ENCODE measurements at regions not wholly inside any gene's neighbourhood (a gene's known extent, or its start where the extent isn't known, plus 50 kb on each side); places are given as distances from the start of the nearest gene placed in this dataset.

DNA sequence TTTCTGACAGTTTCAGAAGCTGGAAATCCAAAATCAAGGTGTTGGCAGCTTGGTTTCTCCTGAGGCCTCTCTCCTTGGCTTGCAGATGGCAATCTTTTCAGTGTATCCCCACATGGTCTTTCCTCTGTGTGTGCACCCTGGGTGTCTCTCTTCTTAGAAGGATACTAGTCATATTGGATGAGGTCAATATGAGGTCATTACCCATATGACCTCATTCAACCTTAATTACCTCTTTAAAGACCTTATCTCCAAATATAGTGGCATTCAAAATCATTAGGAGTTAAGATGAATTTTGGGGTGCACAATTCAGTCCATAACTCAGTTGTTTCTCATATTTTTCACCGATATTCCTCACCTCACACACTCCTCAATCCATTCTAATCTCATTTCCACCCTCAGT lies 92.4 kb upstream of the TGM3 start:
- no peaks in the 10 kb centered on the region for H3K4me1 ChIP-seq (ENCODE audit: control insufficient read depth, insufficient read depth, low read length)
- no peaks in the 10 kb centered on the region for H3K9me3 ChIP-seq (ENCODE audit: control insufficient read depth, low read length)
- H3K27ac ChIP-seq (ENCODE audit: insufficient read depth, low read depth, low read length, poor library complexity, severe bottlenecking) = no peak overlapping the region
- 89 to 92% methylated on average over 1 of the region's 1 CpG for WGBS, 2 experiments
- H3K4me3 ChIP-seq (ENCODE audit: insufficient read depth, low read depth, low read length) = no peak overlapping the region
- peaks cover 11% of the 10 kb centered on the region for H3K27me3 ChIP-seq (ENCODE audit: control insufficient read depth, insufficient read depth, low read length, poor library complexity, severe bottlenecking)
- no peaks in the 10 kb centered on the region for H3K36me3 ChIP-seq (ENCODE audit: control insufficient read depth, insufficient read depth, low read length)

DNA sequence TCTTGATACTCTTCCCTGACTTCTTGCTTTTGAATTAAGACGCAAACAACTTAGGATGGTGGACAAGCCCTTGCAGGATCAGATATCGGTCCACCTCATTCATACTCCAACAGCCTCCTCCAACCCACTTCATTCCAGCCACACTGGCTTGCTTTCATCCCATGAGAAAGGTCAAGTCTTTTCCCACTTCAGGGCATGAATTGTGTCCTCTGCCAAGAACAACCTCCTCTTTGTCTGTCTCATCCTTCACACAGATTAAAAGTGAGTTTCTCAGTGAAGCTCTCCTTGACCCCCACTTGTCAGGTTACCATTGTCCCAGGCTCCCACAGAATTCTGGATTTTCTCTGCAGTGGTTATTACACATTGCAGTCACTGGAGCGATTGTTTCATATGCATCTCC lies 91.8 kb upstream of the TGM3 start:
- Histone ChIP-seq H3K4me3 (ENCODE audit: insufficient read depth, low read depth, low read length) (no peak overlapping the region), H3K9me3 (ENCODE audit: control insufficient read depth, low read length) (no peaks in the 10 kb centered on the region), H3K4me1 (ENCODE audit: control insufficient read depth, insufficient read depth, low read length) (no peaks in the 10 kb centered on the region), H3K36me3 (ENCODE audit: control insufficient read depth, insufficient read depth, low read length) (no peaks in the 10 kb centered on the region), H3K27me3 (ENCODE audit: control insufficient read depth, insufficient read depth, low read length, poor library complexity, severe bottlenecking) (peaks cover 11% of the 10 kb centered on the region), H3K27ac (ENCODE audit: insufficient read depth, low read depth, low read length, poor library complexity, severe bottlenecking) (no peak overlapping the region)
- 92% methylated on average over 3 of the region's 3 CpGs for WGBS, 2 experiments

DNA sequence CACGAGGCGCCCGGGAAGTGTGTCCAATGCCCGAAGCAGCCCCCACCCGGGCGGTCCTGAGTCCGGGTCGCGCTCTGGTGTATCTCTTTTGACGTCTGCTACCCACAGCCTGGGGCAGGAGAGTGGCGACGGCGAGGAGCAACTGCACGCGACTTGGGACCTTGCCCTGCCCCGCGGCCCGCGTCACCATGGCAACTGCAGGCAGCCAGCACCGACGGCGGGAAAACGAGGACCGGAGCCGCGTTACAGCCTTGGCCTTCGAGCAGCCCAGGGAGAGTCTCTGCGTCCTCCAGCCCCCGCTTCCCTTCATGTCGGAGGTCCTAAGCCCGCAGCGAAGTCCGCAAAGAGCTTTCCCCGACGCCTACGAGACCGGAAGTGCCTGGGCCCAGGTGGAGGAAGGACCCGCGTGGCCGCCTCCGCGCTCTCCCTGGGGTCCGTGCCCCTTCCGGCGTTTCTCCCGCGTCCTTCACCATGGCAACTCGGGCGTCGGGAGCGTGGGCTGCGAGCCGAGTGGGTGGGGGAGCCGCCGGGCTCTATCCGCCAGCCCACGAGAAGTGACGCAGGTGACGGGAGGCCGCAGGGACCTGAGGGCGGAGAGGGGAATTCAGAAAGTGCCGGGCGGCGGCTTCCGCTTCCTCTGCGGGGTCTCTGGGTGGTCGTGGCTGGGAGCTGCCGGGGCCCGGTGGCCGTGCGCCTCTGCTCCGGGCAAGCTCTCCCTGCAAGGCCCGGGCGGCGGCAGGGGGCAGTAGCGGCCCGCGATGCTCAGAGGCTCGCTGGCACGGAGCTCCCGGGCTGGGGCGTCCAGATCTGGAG lies 88.6 kb upstream of the TGM3 start:
- 1 to 2% methylated on average over 82 of the region's 82 CpGs for WGBS, 2 experiments
- H3K27ac ChIP-seq (ENCODE audit: insufficient read depth, low read depth, low read length, poor library complexity, severe bottlenecking) = no peak overlapping the region
- H3K9me3 ChIP-seq (ENCODE audit: control insufficient read depth, low read length) = no peaks in the 10 kb centered on the region
- no peaks in the 10 kb centered on the region for H3K36me3 ChIP-seq (ENCODE audit: control insufficient read depth, insufficient read depth, low read length)
- peak overlapping the region; percentile 57 for H3K4me3 ChIP-seq (ENCODE audit: insufficient read depth, low read depth, low read length)
- peaks cover 11% of the 10 kb centered on the region for H3K27me3 ChIP-seq (ENCODE audit: control insufficient read depth, insufficient read depth, low read length, poor library complexity, severe bottlenecking)
- H3K4me1 ChIP-seq (ENCODE audit: control insufficient read depth, insufficient read depth, low read length) = peaks cover 8% of the 10 kb centered on the region

DNA sequence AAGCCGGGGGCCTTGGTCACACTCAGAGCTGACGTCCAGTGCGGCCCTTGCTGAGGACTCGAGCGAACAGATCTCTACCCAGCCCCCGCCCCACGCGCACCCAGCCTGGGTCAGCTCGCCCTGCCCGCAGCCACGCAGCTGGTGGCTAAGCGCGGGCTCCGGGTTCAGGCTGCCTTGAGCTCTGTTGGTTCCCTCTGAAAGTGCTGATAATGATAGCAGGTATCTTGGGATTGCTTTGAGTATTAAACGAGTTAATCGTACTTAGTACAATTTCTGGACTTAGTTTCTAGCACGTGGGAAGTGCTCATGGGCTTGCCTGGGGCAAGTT lies 88.1 kb upstream of the TGM3 start:
- no peaks in the 10 kb centered on the region for H3K36me3 ChIP-seq (ENCODE audit: control insufficient read depth, insufficient read depth, low read length)
- no peak overlapping the region for H3K27ac ChIP-seq (ENCODE audit: insufficient read depth, low read depth, low read length, poor library complexity, severe bottlenecking)
- no peaks in the 10 kb centered on the region for H3K9me3 ChIP-seq (ENCODE audit: control insufficient read depth, low read length)
- H3K4me1 ChIP-seq (ENCODE audit: control insufficient read depth, insufficient read depth, low read length) = peaks cover 8% of the 10 kb centered on the region
- WGBS, 2 experiments = 10 to 12% methylated on average over 17 of the region's 17 CpGs
- H3K27me3 ChIP-seq (ENCODE audit: control insufficient read depth, insufficient read depth, low read length, poor library complexity, severe bottlenecking) = peaks cover 11% of the 10 kb centered on the region
- H3K4me3 ChIP-seq (ENCODE audit: insufficient read depth, low read depth, low read length) = peak overlapping the region; percentile 57

DNA sequence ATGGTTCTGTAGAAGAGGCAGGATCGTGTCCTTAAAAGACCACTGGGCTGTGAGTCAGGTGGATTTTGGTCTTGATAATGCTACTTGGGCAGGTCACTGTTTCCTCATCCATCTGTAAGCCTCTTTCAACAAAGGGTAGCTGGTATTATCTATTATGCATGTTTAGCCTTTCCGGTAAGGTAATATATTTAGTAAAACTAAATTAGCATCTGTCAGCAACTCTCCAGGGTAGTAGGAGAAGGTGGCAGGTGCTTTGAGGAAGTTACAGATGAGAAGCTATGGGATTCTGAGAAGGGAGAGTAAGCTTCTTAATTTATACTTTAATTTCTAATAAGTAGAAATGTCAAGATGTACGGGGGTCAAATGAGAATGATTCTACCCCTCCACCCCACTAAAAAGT lies 86.9 kb upstream of the TGM3 start:
- H3K4me1 ChIP-seq (ENCODE audit: control insufficient read depth, insufficient read depth, low read length) = peaks cover 8% of the 10 kb centered on the region
- no peaks in the 10 kb centered on the region for H3K36me3 ChIP-seq (ENCODE audit: control insufficient read depth, insufficient read depth, low read length)
- no peaks in the 10 kb centered on the region for H3K9me3 ChIP-seq (ENCODE audit: control insufficient read depth, low read length)
- H3K4me3 ChIP-seq (ENCODE audit: insufficient read depth, low read depth, low read length) = no peak overlapping the region
- peaks cover 11% of the 10 kb centered on the region for H3K27me3 ChIP-seq (ENCODE audit: control insufficient read depth, insufficient read depth, low read length, poor library complexity, severe bottlenecking)
- H3K27ac ChIP-seq (ENCODE audit: insufficient read depth, low read depth, low read length, poor library complexity, severe bottlenecking) = no peak overlapping the region
- 86 to 100% methylated on average over 1 of the region's 3 CpGs for WGBS, 2 experiments

DNA sequence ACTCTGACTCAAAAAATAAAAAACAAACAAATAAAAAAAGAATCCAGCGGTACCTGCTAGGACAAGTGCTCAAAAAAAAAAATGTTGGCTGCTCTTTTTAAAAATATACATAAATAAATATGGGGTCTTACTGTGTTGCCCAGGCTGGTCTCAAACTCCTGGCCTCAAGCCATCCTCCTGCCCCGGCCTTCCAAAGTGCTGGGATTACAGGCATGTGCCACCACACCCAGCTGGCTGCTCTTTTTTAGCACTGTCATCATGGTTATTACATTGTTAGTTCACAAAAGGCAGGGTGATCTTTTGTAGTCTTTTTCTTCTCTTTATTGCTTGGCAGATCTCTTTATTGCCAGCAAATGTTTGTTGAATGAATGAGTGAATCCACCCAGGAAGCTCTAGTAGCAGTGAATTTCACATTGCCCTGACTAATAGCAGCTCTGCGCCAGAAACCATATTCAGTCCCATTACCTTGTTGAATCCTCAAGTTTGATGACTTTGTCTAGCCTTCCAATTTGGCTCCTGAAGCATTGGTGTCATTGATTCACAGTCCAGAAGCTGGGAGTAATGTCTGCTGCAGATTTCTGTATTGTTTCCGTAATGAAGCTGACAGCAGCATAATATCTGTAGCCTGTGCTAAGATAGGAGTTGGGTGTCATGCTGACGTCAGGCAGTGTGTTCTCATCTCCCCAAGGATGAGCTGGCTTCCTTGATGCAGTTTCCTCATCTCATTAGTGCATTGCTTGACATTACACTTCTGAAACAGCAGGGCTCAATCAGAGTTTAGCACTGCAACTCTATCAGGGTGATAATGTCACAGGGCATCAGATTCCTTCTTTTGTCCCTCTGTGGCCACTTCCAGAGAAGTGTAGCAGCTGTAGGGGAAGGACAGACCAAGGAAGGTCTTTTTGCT lies 84.9 kb upstream of the TGM3 start:
- H3K27ac ChIP-seq (ENCODE audit: insufficient read depth, low read depth, low read length, poor library complexity, severe bottlenecking) = no peak overlapping the region

DNA sequence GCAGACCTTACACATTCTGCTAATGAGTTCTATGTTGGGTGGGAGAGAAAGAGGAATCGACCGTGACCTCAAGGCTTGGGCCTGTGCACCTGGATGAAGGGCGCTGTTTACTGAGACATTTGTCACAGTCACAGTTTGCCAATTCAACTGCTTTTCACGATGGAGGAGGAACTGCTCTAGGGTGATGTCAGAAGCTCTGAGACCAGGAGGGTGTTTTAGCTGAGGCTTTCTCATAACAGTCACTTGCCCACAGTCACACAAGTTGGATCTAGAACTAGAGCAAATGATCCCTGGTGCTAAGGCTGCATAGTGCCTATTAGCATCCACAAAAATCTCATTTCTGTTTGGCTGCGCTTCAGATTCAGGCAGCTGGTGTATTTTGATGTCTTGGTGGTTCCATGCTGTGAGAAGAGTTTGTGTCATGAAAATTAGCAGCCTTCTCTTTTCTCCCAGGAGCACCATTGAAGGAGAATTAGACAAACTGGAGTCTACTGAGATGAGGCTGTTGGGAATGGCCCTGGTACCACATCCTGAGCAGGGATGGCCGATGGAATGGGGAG lies 83.3 kb upstream of the TGM3 start:
- no peaks in the 10 kb centered on the region for H3K27me3 ChIP-seq (ENCODE audit: control insufficient read depth, insufficient read depth, low read length, poor library complexity, severe bottlenecking)
- H3K4me3 ChIP-seq (ENCODE audit: insufficient read depth, low read depth, low read length) = no peak overlapping the region
- H3K36me3 ChIP-seq (ENCODE audit: control insufficient read depth, insufficient read depth, low read length) = no peaks in the 10 kb centered on the region
- no peak overlapping the region for H3K27ac ChIP-seq (ENCODE audit: insufficient read depth, low read depth, low read length, poor library complexity, severe bottlenecking)
- H3K4me1 ChIP-seq (ENCODE audit: control insufficient read depth, insufficient read depth, low read length) = peaks cover 8% of the 10 kb centered on the region
- 92 to 94% methylated on average over 6 of the region's 6 CpGs for WGBS, 2 experiments
- H3K9me3 ChIP-seq (ENCODE audit: control insufficient read depth, low read length) = no peaks in the 10 kb centered on the region

More for the DNA sequence above, 84.9 kb upstream of the TGM3 start:
- H3K36me3 ChIP-seq (ENCODE audit: control insufficient read depth, insufficient read depth, low read length) = no peaks in the 10 kb centered on the region
- 91 to 93% methylated on average over 5 of the region's 5 CpGs for WGBS, 2 experiments
- no peaks in the 10 kb centered on the region for H3K9me3 ChIP-seq (ENCODE audit: control insufficient read depth, low read length)
- H3K4me1 ChIP-seq (ENCODE audit: control insufficient read depth, insufficient read depth, low read length) = peaks cover 8% of the 10 kb centered on the region
- peaks cover 11% of the 10 kb centered on the region for H3K27me3 ChIP-seq (ENCODE audit: control insufficient read depth, insufficient read depth, low read length, poor library complexity, severe bottlenecking)
- no peak overlapping the region for H3K4me3 ChIP-seq (ENCODE audit: insufficient read depth, low read depth, low read length)

DNA sequence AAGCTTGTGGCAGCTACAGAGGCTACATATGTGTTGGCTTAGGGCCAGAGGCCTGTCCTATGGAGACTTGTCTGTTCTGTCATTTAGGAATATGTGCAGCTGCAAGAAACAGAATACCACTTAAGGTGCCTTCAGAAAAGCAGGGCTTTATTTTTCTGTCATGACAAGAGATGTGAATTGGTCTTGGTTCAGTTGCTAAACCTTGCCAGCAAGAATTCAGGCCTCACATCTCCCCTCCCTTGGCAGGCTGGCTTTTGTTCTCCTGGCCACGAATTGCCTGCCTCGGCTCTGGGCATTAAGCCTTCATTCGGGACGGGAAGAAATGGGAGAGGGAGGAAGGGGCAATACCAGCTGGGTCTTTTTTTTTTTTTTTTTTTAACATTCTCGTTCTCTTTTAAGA lies 82.4 kb upstream of the TGM3 start:
- no peaks in the 10 kb centered on the region for H3K27me3 ChIP-seq (ENCODE audit: control insufficient read depth, insufficient read depth, low read length, poor library complexity, severe bottlenecking)
- H3K4me3 ChIP-seq (ENCODE audit: insufficient read depth, low read depth, low read length) = no peak overlapping the region
- WGBS, 2 experiments = 57% methylated on average over 4 of the region's 5 CpGs; no CpG with 5 or more reads in 1 of the 2 experiments
- H3K36me3 ChIP-seq (ENCODE audit: control insufficient read depth, insufficient read depth, low read length) = no peaks in the 10 kb centered on the region
- peaks cover 8% of the 10 kb centered on the region for H3K4me1 ChIP-seq (ENCODE audit: control insufficient read depth, insufficient read depth, low read length)
- H3K27ac ChIP-seq (ENCODE audit: insufficient read depth, low read depth, low read length, poor library complexity, severe bottlenecking) = no peak overlapping the region
- no peaks in the 10 kb centered on the region for H3K9me3 ChIP-seq (ENCODE audit: control insufficient read depth, low read length)

DNA sequence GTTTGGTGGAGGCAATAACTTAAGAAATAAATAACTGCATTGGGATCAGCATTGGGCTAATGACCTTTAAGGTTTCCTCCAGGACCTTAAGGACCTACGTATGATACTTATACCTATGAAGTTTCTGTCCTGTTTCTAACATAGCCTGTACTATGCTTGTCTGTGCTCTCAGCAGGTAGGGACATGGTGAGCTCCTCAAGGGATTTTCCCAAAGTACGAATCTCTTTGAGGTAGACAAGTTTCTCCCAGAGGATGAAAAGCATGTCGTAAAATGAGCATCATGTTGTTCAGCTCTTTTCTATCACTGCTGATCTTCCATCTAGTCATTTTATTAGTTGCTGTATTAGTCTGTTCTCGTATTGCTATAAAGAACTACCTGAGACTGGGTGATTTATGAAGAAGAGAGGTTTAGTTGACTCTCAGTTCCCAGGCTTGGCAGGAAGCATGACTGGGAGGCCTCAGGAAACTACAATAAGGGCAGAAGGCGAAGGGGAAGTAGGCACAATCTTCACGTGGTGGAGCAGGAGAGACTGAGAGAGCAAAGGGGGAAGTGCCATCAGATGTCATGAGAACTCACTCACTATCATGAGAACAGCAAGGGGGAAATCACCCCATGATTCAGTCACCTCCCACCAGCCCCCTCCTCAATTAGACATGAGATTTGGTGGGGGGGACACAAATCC lies 77.8 kb upstream of the TGM3 start:
- Histone ChIP-seq H3K27me3 (ENCODE audit: control insufficient read depth, insufficient read depth, low read length, poor library complexity, severe bottlenecking) (no peaks in the 10 kb centered on the region), H3K4me1 (ENCODE audit: control insufficient read depth, insufficient read depth, low read length) (no peaks in the 10 kb centered on the region), H3K27ac (ENCODE audit: insufficient read depth, low read depth, low read length, poor library complexity, severe bottlenecking) (no peak overlapping the region), H3K36me3 (ENCODE audit: control insufficient read depth, insufficient read depth, low read length) (no peaks in the 10 kb centered on the region), H3K9me3 (ENCODE audit: control insufficient read depth, low read length) (no peaks in the 10 kb centered on the region), H3K4me3 (ENCODE audit: insufficient read depth, low read depth, low read length) (no peak overlapping the region)
- 83 to 89% methylated on average over 5 to 6 of the region's 6 CpGs for WGBS, 2 experiments

Data from ectodermal cell (in vitro differentiated cells).